ENCODE measurements at regions not wholly inside any gene's neighbourhood (a gene's known extent, or its start where the extent isn't known, plus 50 kb on each side); places are given as distances from the start of the nearest gene placed in this dataset.
"Not testable (repeated sequence)": the region's sequence is repeated elsewhere in the genome, so short reads cannot be mapped to it uniquely, and the experiment has no call there.

DNA sequence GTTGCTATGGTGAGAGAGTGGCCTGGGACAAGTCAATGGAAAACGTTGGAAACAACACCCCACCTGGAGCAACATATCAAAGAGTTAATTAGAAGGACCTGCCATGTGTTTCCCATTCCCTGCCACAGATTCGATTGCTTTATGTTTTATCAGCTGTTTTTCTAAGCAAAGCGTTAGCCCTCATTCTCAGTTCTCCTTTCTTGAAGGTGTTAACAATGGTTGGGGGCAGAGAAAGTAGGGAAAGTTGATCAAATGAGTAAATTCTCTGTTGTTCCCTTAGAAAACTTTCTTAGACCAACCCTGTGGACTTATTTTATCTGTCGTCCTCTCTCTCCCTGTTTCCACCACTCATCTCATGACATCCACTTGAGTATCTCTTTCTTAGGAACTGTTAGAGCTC is 102.5 kb downstream of the ADAMTS15 start:
- DNase-seq (ENCODE audit: low spot score): no peak

DNA sequence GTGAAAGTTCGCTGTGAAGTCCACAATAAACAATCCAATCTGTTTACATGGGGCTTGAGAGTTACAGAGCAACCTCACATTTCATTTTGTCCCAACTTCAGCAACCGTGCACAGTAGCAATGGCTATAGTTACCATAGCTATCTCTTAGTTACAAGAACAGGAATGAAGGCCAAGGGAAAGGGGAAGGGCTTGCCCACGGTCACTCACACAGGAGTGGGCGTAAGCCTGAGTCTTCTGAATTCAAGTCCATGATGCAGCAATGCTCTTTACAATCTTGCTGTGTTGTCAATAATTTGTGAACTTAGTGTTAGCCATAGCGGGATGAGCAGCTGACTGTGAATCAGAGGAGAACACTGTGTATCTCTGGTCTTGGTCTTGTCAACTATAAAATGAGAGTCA is 102.9 kb downstream of the ADAMTS15 start:
- DNase-seq (ENCODE audit: low spot score): no peak

- peak; percentile 77 for DNase-seq (ENCODE audit: low spot score)
These were observed 104.9 kb downstream of the ADAMTS15 start for GRCh38 chr11:130553306-130553705.

DNA sequence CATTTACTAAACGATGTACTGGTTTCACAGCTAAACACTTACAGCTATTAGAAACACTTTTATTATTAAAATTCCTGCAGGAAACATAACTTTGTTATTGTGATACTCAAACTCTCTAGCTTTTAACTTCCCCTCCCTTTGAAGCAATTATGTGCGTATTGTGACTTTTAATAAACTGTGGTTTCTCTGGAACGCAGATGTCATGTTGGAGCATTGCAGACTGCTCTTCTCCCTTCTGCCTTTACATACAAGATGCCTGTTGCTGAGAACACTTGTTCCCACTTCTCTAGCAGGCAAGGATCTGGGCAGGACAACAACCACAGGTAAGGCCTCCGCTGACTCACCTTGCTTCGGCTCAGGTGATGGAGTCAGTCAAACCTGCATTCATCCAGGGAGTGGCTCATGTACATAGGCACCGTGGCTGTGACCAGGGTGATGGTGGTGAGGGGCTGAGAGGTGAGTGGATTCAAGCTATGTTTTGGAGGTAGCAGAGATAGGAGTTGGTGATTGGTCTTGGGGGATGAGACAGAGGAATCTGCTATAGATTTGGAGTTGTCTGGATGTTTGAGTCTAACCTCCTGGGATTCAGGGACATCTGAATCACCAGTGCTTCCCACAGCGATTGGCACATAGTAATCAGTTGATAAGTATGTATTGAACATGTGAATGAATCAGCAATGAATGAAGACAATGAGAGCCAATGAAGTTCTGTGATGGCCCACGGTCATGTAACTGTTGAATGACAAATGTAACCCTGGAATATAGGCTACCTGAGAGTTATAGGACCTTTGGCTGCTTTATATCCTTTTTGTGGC is 106.0 kb downstream of the ADAMTS15 start:
- no peak for DNase-seq (ENCODE audit: low spot score)

DNA sequence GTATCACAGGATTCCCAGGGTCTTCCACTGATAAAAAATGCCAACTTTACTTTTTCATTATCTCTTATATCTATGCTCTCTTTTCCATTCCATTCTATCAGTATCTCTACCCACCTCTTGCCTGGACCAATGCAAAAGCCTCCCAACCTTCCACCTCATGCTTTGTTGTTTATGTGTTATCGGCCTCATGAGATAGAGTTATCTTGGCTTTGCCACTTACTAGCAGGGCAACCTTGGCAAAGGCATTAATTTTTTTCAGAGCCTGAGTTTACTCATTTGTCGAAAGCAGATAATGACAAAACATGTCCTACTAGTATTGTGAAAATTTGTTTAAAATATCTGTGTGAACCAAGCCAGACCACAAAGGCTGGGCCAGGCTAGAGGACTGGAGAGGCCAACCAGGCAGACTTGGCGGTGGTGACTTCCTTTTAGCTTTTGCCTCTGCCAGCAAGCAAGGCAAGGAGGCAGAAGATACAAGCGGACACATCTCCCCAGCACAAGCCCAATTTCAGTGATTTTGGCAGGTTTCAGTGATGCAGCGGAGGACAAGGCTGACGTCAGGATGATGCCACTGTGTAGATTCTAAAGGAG is 106.9 kb downstream of the ADAMTS15 start:
- peak; percentile 60 for DNase-seq (ENCODE audit: low spot score)

DNA sequence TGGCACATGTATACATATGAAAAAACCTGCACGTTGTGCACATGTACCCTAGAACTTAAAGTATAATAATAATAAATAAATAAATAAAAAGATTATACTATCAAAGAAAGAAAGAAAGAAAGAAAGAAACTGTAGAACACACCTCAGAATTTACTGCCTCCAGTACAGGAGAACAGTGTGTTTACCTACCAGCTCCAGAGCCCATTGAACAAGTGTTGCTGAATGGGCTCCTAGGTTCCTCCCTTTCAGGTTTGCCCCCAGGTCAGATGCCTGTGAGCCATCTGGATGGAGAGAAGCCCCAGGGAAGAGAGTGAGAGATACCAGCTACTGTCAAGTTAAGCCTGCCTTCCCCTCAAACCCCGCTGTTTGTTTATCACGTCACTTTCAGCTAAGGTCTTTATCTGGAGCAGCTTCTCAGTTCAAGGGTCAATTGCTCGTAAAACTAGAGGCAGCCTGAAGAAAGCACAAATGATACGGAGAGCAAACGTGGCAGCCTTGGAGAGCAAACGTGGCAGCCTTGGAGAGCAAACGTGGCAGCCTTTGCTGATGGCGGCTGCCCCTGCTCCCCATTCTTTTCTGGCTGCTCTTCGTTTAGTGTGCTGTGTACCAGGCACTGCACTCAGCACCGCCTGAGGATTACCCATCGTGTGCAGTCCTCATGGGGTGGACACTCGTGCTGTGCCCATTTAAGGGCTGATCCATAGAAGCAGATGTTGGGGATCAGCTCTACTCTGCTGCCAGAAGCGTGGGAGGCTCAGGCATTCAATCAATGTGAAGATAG is 111.7 kb downstream of the ADAMTS15 start:
- no peak for DNase-seq (ENCODE audit: low spot score)

DNA sequence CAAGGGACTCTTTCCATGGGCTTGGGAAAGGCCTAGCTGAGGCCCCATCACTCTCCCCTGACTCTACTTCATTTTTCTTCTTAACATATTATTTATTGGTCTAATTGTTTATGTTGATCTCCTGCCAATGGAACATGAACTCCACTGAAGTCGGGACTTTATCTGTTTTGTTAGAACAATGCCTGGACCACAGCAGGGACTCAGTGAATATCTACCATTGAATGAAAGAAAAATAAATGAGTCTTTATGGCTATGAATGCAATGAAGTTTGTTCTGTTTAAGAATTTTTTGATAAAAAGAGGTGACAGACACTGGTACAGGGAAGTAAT is 112.3 kb downstream of the ADAMTS15 start:
- DNase-seq (ENCODE audit: low spot score): no peak

GRCh38 chr11:130561441-130561881 is 113.0 kb downstream of the ADAMTS15 start:
- DNase-seq (ENCODE audit: low spot score): no peak

DNA sequence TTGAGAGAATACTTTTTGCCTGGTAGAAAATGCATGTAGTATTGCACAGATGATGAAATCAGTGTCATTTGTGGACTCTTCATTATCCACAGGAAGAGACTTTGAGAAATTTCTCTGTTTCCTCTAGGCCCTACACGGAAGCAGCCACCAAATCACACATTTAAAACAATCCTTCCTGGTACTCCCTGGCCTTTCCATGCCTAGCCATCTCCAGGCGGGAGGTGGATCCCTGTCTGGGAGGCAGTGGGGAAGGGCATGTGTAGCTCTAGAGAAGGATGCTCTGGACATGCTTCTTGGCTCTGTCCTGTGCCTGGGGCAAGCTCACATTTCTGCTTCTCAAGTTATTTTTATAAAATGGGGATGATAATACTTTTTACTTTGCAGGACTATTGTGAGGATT is 114.1 kb downstream of the ADAMTS15 start:
- DNase-seq (ENCODE audit: low spot score): no peak

- not testable (repeated sequence) for DNase-seq (ENCODE audit: low spot score)
These were observed 117.9 kb downstream of the ADAMTS15 start for GRCh38 chr11:130566360-130566759.

GRCh38 chr11:130571519-130571918 is 123.1 kb downstream of the ADAMTS15 start:
- DNase-seq (ENCODE audit: low spot score): no peak

DNA sequence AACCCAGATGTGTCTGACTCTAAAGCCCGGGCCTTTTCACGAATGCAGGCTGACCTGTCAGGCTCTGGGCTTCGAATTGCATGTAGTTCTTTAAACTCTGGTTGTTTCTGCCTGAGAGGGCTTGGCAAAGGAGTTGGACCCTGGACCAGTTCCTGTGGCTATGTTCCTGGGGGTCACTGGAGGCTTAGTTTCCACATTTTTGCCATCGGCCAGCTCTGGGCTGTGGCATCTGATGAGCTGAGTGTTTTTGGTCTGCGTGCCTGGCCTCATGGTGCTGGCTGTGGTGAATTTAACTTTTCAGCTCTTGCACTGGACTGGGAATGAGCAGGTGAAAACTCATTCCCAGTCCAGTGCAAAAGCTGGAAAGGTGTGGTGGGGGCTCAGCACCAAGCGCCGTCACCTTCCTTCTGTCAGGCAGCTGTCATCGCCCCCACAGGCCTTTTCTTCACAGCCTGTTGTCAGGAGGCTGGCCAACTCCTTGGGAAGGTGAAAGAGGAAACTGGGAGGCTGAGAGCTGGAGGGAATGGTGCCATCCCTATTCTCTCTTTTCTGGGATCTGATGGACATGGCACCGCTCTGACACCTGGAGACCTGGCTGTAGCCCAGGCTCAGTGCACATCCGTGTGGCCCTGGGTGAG is 123.6 kb downstream of the ADAMTS15 start:
- no peak for DNase-seq (ENCODE audit: low spot score)

GRCh38 chr11:130573767-130574166 is 125.3 kb downstream of the ADAMTS15 start:
- DNase-seq (ENCODE audit: low spot score): no peak

DNA sequence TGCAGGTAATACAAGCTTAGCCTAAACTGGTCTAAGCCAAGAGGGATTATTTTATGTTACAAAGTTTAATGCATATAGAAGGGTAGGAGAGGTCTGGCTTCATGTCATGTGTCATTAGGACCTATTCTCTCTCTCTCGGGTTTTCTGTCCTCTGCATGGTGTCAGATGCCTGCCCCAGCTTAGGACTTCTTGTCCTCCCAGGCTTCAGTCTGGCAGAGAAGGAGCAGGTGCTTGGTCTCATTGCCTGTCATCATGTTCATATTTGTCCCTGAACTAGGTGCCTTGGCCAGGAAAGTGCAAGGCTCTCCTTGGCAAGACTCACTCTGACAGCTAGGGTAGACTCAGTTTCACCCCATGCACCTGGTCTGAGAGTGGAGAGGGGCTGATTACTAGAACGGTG is 126.3 kb downstream of the ADAMTS15 start:
- DNase-seq (ENCODE audit: low spot score): no peak

DNA sequence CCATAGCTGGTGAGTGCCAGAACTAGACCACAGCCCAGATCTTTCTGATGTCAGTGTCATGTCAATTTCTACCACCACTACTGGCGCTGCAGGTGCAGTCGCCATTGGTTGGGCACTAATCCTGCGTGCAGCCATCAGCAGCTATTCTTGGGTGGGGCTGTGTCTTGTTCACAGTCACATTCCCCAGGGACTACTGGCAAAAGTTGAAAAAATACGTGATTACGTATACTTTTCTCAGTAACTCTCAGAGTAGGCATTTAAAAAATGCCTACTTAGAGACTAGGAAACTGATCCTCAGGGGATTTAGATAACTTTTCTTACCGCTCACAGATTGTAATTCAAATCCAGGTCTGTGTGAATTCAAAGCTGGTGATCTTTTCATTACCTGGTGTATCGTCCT is 127.7 kb downstream of the ADAMTS15 start:
- DNase-seq (ENCODE audit: low spot score): no peak

GRCh38 chr11:130578738-130579368 is 130.4 kb downstream of the ADAMTS15 start:
- DNase-seq (ENCODE audit: low spot score): no peak

DNA sequence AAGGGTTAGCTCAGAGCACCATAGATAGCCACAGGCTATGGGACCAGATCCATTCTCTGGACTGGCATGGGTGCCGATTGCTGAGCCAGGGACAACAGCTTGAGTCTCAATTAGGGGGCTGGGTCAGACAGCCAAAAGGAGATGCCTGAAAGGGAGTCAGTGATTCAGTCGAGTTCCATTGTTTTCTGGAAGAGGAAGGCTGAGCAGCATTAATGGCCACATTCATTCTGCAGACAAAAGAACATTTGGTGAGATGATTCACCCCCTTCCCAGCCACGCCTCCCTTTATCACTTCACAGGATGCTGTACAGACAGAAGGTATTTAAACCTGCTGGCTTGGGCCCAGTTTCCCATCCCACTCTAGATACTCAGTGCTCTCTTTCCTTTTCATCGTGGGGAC is 131.9 kb downstream of the ADAMTS15 start:
- peak; percentile 85 for DNase-seq (ENCODE audit: low spot score)

DNA sequence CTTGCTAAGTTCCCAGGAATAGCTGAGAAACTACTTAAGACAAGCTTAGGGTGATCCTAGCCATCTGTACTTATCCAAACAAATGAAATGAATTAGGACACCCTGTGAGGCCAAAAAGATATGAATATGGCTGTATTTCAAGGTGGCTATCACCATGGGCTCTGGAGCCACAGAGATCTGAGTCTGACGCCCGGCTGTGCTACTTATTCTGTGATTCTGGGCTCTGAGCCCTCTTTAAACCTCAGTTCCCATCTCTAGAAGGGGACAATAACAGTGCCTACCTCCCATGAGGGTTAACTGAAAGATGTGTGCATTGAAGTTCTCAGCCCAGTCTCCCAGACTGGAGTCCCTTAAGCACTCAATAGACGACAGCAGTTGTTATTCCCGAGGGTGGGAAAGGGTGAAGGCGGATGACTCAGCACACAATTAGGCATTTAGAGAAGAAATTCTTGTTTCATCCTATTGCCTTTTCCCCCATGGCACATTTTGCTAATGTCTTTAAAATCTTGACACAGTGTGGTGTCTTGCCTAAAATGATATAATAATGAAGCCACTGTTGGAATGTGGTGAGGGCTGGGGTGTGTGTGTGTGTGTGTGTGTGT is 132.5 kb downstream of the ADAMTS15 start:
- peak; percentile 60 for DNase-seq (ENCODE audit: low spot score)

- peak; percentile 31 for DNase-seq (ENCODE audit: low spot score)
These were observed 133.2 kb downstream of the ADAMTS15 start for GRCh38 chr11:130581646-130582045.

- no peak for DNase-seq (ENCODE audit: low spot score)
These were observed 133.7 kb downstream of the ADAMTS15 start for GRCh38 chr11:130582176-130582575.

DNA sequence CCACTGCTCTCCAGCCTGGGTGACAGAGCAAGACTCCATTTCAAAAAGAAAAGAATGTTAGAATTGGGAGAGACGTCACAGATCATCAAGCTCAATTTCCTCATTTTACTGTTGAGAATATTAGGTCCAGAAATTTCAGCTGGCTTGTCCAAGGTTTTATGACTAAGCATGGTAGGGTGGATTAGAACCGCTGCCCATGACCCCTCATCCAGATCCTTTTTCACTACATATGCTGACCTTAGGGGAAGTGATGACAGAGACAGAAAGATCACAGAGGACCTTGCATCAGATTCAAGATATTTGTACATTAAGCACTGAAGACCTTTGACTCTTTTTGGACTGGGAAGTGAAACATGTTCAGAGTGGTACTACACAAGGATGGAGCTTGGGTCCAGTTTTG is 134.5 kb downstream of the ADAMTS15 start:
- no peak for DNase-seq (ENCODE audit: low spot score)

DNA sequence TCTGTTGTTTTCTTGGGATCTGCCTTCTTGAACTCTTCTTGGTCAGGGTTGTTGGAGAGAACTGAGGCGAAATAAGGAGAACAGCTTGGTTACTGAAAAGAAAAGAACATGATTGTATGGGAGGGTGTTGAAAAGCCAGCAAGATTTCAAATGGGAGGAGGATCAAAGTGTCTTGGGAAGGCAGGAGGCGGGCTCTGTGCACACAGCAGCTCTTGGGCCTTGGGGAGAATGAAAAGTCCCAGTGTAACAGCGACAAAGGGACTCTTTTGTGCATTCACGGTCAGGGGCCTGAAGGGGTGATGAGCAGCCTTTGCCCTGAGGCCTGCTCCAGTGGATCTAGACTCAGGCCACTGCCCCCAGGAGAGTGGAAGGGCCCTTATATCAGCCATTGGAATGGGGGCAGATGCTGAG is 135.4 kb downstream of the ADAMTS15 start:
- no peak for DNase-seq (ENCODE audit: low spot score)
